ENCODE measurements at regions not wholly inside any gene's neighbourhood (a gene's known extent, or its start where the extent isn't known, plus 50 kb on each side); places are given as distances from the start of the nearest gene placed in this dataset.

DNA sequence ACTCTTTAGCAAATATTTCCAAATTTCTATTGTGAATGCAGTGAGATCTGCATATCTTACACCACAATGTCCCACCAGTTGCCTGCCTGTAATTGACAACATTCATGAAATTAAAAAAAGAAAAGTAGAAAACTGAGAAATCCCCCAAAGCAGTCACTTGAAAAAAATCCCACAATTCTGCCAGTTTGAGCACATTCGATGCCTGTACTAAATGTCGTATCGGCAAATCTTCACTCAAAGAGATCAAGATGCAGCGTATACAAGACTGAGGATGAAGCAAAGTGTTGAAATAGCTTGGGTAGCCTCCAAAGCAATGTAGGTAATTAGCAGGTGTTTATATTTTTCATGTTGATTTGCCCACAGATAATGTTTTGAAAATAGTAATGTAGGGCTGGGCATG is 186.7 kb upstream of the ZEB2 start:
- no peak overlapping the region for H3K27ac ChIP-seq
- no peaks in the 10 kb centered on the region for H3K9me3 ChIP-seq
- TF ChIP-seq, protein P1, sequence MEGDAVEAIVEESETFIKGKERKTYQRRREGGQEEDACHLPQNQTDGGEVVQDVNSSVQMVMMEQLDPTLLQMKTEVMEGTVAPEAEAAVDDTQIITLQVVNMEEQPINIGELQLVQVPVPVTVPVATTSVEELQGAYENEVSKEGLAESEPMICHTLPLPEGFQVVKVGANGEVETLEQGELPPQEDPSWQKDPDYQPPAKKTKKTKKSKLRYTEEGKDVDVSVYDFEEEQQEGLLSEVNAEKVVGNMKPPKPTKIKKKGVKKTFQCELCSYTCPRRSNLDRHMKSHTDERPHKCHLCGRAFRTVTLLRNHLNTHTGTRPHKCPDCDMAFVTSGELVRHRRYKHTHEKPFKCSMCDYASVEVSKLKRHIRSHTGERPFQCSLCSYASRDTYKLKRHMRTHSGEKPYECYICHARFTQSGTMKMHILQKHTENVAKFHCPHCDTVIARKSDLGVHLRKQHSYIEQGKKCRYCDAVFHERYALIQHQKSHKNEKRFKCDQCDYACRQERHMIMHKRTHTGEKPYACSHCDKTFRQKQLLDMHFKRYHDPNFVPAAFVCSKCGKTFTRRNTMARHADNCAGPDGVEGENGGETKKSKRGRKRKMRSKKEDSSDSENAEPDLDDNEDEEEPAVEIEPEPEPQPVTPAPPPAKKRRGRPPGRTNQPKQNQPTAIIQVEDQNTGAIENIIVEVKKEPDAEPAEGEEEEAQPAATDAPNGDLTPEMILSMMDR (IDR thresholded peaks at IDR 0.05), result no peak
- H3K36me3 ChIP-seq, result no peaks in the 10 kb centered on the region
- H3K4me3 ChIP-seq (ENCODE audit: low read depth in 1 of 2, low read length in 1 of 2), result no peak overlapping the region
- H3K4me1 ChIP-seq (ENCODE audit: control insufficient read depth in 1 of 2, insufficient read depth in 1 of 2, low read depth in 1 of 2, low read length in 1 of 2), result peaks cover 41 to 43% of the 10 kb centered on the region in 2 experiments
- no peaks in the 10 kb centered on the region for H3K27me3 ChIP-seq

DNA sequence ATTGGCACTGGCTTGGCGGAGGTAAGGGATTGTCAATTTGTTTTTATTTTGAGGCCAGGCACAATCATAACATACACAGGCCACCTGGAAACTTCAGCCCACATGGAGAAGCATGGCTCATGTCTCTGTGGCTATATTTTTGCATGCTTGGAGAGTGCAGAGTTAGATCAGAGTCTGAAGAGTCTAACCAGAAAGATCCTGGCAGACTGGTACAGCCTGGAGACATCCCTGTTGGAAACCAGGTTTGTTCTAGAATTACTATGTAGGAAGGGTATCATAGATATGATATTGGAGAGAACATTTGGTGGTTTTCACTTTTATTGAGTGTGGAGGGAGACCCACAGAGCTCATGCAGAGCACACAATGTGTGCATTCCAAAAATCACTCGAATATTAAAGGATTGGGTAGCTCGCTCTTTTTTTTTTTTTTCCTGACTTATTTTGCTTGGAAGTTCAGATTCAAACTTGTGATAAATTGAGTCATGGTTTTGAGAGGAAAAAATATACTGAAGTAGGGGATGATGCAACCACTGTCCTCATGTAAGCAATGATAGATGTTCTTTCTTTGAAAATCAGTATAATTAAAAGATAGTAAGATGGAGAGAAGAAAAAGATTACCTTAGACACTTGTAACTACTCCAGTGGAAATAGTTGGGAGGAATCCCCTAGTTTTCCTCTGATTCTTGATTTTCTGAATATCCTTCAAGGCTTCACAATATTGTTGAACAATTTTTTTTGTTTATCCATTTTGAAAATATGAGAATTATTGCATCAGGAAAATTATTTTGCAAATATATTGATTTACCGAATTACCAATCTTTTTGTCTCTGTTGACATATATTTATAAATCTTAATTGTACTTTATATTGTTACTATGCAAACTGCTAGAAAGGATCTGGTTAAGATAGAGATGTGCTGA is 185.7 kb upstream of the ZEB2 start:
- peak overlapping the region; percentile 98 for H3K27ac ChIP-seq
- H3K36me3 ChIP-seq, result no peaks in the 10 kb centered on the region
- peaks cover 51 to 54% of the 10 kb centered on the region in 2 experiments for H3K4me1 ChIP-seq (ENCODE audit: control insufficient read depth in 1 of 2, insufficient read depth in 1 of 2, low read depth in 1 of 2, low read length in 1 of 2)
- H3K27me3 ChIP-seq, result no peaks in the 10 kb centered on the region
- no peaks in the 10 kb centered on the region for H3K9me3 ChIP-seq
- H3K4me3 ChIP-seq (ENCODE audit: low read depth in 1 of 2, low read length in 1 of 2), result peak overlapping the region in 1 of 2 experiments; percentile 36
- TF ChIP-seq, protein P1 (IDR thresholded peaks at IDR 0.05), result no peak

DNA sequence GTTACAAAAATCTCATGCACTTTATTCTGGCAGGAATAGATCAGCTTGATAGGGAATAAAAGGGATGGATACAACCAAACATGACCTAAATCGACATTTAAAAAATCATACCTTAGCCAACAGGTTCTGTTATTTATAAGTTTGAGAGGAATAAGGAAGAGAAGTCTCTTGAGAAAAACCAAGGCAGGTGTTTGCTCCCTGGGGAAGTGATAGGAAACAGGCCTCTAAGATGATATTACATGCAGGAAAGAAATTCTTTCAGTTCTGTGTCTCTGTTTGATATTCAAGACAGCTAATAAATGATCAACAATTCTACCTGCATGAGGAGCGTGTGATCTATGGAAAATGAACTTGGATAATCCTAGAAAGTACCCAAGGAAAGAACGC is 184.8 kb upstream of the ZEB2 start:
- Histone ChIP-seq H3K27me3 (no peaks in the 10 kb centered on the region), H3K36me3 (no peaks in the 10 kb centered on the region), H3K27ac (peak overlapping the region; percentile 98), H3K4me1 (ENCODE audit: control insufficient read depth in 1 of 2, insufficient read depth in 1 of 2, low read depth in 1 of 2, low read length in 1 of 2) (peaks cover 53 to 60% of the 10 kb centered on the region in 2 experiments), H3K4me3 (ENCODE audit: low read depth in 1 of 2, low read length in 1 of 2) (peak overlapping the region in 1 of 2 experiments; percentile 36), H3K9me3 (no peaks in the 10 kb centered on the region)
- TF ChIP-seq, protein P1 (IDR thresholded peaks at IDR 0.05), result no peak

DNA sequence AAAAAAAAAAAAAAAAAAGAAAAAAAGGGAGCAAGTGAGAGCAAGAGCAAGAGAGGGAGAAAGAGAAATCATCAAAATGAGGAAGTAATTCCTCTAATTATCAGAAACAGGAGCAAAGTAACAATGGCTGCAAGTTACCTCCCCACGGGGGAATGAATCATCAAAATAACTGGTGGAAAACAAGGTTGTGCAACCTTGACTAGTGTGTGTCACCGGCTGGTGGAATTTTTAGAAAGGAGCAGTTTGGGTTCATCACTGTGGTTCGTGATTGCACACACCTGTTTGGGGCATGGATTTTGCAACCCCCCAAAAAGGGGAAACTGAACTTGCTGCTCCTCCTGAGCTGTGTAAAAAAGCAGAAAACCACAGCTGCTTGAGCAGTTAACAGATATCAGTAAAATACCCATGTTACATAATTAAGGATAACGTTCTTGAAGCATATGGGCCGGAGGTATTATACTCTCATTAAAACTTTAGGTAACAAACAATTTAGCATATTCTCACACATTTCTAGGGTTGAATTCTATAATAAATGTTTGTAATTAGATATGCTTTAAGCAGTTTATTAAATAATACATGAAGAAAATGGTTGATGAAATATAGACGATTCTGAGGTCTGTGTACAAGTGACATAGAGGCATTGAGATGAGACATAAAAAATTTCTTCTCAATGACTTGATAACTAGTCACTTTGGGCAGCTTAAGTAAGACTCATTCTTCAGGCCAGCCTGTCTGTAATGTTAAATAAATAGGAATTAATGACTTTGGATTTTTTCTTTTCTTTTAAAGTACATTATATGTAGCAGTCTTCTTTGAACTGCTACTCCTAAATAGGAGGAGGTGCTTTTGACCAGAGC is 184.2 kb upstream of the ZEB2 start:
- H3K4me3 ChIP-seq (ENCODE audit: low read depth in 1 of 2, low read length in 1 of 2), result peak overlapping the region; percentile 28 to 36
- peak overlapping the region; percentile 98 for H3K27ac ChIP-seq

DNA sequence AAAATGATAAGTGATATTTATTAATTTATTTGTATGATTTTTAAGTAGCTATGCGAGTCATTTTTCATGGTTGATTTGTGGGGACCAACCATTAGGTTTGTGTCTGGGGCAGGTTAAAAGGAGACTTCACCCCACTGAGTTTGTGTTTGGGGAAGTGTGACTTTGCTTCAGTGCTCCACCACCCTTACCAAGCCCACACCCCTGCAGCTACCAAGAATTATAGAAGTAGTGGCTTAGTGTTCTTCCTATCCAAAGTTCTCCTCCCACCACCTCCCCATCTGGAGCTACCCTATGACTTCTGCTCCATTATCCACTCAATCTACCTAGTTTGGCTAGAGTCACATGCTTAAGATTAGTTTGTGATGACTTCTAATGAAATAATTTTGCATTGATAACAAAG is 182.1 kb upstream of the ZEB2 start:
- H3K4me1 ChIP-seq (ENCODE audit: control insufficient read depth in 1 of 2, insufficient read depth in 1 of 2, low read depth in 1 of 2, low read length in 1 of 2), result peaks cover 53 to 60% of the 10 kb centered on the region in 2 experiments
- TF ChIP-seq, protein P1 (IDR thresholded peaks at IDR 0.05), result no peak
- no peaks in the 10 kb centered on the region for H3K36me3 ChIP-seq
- H3K4me3 ChIP-seq (ENCODE audit: low read depth in 1 of 2, low read length in 1 of 2), result peak overlapping the region; percentile 4 to 33
- H3K27me3 ChIP-seq, result no peaks in the 10 kb centered on the region
- H3K9me3 ChIP-seq, result no peaks in the 10 kb centered on the region
- peak overlapping the region; percentile 98 for H3K27ac ChIP-seq

More for the DNA sequence above, 184.2 kb upstream of the ZEB2 start:
- TF ChIP-seq, protein P1 (IDR thresholded peaks at IDR 0.05), result peak; percentile 12
- Histone ChIP-seq H3K9me3 (no peaks in the 10 kb centered on the region), H3K27me3 (no peaks in the 10 kb centered on the region), H3K36me3 (no peaks in the 10 kb centered on the region), H3K4me1 (ENCODE audit: control insufficient read depth in 1 of 2, insufficient read depth in 1 of 2, low read depth in 1 of 2, low read length in 1 of 2) (peaks cover 53 to 60% of the 10 kb centered on the region in 2 experiments)

All from neutrophil (primary cell).